Adrenal gland (tissue), 9 donors: ENCODE measurements at regions not wholly inside any gene's neighbourhood (a gene's known extent, or its start where the extent isn't known, plus 50 kb on each side); places are given as distances from the start of the nearest gene placed in this dataset.
A peak's percentile ranks its signal among the peaks of the same experiment; 100 is the strongest.

Source experiments
- DNase-seq, 7 donors: peaks; one replicate each; pipeline ENCODE4 v3.0.0-alpha.2; 2019 to 2020
- H3K27ac ChIP-seq, 5 donors: fragments of 200-600 bp; sonication (generic) in 4 of 5; 1 replicate in 3 of 5; 2 replicates in 2 of 5; pipeline versions ENCODE4 v1.5.1 to v1.8.0; 2016 to 2020; ENCODE audit warnings: mild to moderate bottlenecking in 1 of 5
- H3K27me3 ChIP-seq: fragments of 200-600 bp; 2 replicates; pipeline ENCODE4 v1.8.0; 2021
- H3K36me3 ChIP-seq, 2 donors: fragments of 200-600 bp; replicated peaks in 1 of 2; 1 replicate in 1 of 2; 2 replicates in 1 of 2; pipeline versions ENCODE4 v1.5.1 to v1.8.0; 2018 to 2022
- H3K4me1 ChIP-seq, 2 donors: fragments of 200-600 bp; replicated peaks in 1 of 2; 1 replicate in 1 of 2; 2 replicates in 1 of 2; pipeline versions ENCODE4 v1.5.1 to v1.8.0; 2018 to 2021
- H3K4me3 ChIP-seq, 4 donors: fragments of 200-600 bp; sonication (generic) in 3 of 4; one replicate each; pipeline ENCODE4 v1.5.1; 2016 to 2018
- H3K9me3 ChIP-seq, 3 donors: fragments of 200-600 bp; sonication (generic) in 1 of 3; replicated peaks in 1 of 3; 1 replicate in 2 of 3; 2 replicates in 1 of 3; pipeline versions ENCODE4 v1.5.1 to v1.8.0; 2016 to 2021
- POLR2A ChIP-seq, 2 donors: fragments of 450-650 bp; IDR thresholded peaks; one replicate each; pipeline ENCODE4 v1.6.1; 2017; ENCODE audit warnings: antibody characterized with exemption in 2 of 2, mild to moderate bottlenecking in 2 of 2, moderate library complexity in 1 of 2
- WGBS, 4 donors: extraction: QIAGEN DNeasy Blood & Tissue Kit in 2 of 4; methylation state at CpG; one replicate each; pipeline versions ENCODE4 v1.1.5 to v1.1.7; 2013 to 2017; 5-methylcytosine and 5-hydroxymethylcytosine counted together
- intact Hi-C, 2 donors: fragments of 100-400 bp; cut with DNase I; formaldehyde crosslinking; loops; one replicate each; pipeline versions ENCODE4 v1.14.1 to v1.15.0; 2022 to 2023
- TF ChIP-seq, protein P1 (sequence below), 6 experiments: fragments of 450-650 bp in 4 of 6; fragments of 200-600 bp in 2 of 6; sonication (generic) in 1 of 6; IDR thresholded peaks; 1 replicate in 5 of 6; 2 replicates in 1 of 6; pipeline versions ENCODE4 v1.5.1 to v1.8.0; 2016 to 2021; ENCODE audit warnings: antibody characterized with exemption in 6 of 6, mild to moderate bottlenecking in 2 of 6, moderate library complexity in 1 of 6
- donor health status: healthy with polysubstance abuse.
- donor health status: Bipolar disorder and iron deficiency.
- donor health status: DM: yes; HTN: yes; CAD: no.
- donor health status: DM: no; HTN: no; CAD: no.
- donor health status: DM: no; HTN: no; CAD: no.

GRCh38 chr14:100381395-100382105, 58.4 kb downstream of the SLC25A47 start:
- Histone ChIP-seq H3K9me3 (no peaks in the 10 kb centered on the region), H3K36me3 (no peaks in the 10 kb centered on the region), H3K27ac (no peak overlapping the region), H3K4me1 (peaks cover 5 to 36% of the 10 kb centered on the region in 2 donors), H3K4me3 (no peak overlapping the region), H3K27me3 (no peaks in the 10 kb centered on the region)
- intact Hi-C loops, result loop anchor here in 1 of 2 donors (5.0 to 10.0 kb wide), 3 partner anchors 79 to 523 kb away; partner anchors contain the start of gene RTL1
- TF ChIP-seq POLR2A (IDR thresholded peaks at IDR 0.05), result no peak
- TF ChIP-seq, protein P1, sequence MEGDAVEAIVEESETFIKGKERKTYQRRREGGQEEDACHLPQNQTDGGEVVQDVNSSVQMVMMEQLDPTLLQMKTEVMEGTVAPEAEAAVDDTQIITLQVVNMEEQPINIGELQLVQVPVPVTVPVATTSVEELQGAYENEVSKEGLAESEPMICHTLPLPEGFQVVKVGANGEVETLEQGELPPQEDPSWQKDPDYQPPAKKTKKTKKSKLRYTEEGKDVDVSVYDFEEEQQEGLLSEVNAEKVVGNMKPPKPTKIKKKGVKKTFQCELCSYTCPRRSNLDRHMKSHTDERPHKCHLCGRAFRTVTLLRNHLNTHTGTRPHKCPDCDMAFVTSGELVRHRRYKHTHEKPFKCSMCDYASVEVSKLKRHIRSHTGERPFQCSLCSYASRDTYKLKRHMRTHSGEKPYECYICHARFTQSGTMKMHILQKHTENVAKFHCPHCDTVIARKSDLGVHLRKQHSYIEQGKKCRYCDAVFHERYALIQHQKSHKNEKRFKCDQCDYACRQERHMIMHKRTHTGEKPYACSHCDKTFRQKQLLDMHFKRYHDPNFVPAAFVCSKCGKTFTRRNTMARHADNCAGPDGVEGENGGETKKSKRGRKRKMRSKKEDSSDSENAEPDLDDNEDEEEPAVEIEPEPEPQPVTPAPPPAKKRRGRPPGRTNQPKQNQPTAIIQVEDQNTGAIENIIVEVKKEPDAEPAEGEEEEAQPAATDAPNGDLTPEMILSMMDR (IDR thresholded peaks at IDR 0.05), result no peak
- WGBS, 4 donors, result 79 to 87% (median 83%) methylated on average over 10 to 11 of the region's 11 CpGs
- peak in 2 of 7 donors; percentile 19 to 47 for DNase-seq

- H3K4me3 ChIP-seq, result no peak overlapping the region
- H3K27ac ChIP-seq, result no peak overlapping the region
- peaks cover 0 to 31% of the 10 kb centered on the region in 2 donors for H3K4me1 ChIP-seq
- H3K9me3 ChIP-seq, result no peaks in the 10 kb centered on the region
- no peaks in the 10 kb centered on the region for H3K36me3 ChIP-seq
- peak in 1 of 7 donors; percentile 47 for DNase-seq
- 78 to 89% (median 82%) methylated on average over 3 to 7 of the region's 7 CpGs for WGBS, 4 donors
- TF ChIP-seq, protein P1 (IDR thresholded peaks at IDR 0.05), result no peak
- no peak for TF ChIP-seq POLR2A (IDR thresholded peaks at IDR 0.05)
- H3K27me3 ChIP-seq, result no peaks in the 10 kb centered on the region
- intact Hi-C loops, result loop anchor here in 1 of 2 donors (5.0 to 10.0 kb wide), 3 partner anchors 80 to 523 kb away; partner anchors contain the start of gene RTL1
Observed at GRCh38 chr14:100382106-100382455, 58.9 kb downstream of the SLC25A47 start.

DNA sequence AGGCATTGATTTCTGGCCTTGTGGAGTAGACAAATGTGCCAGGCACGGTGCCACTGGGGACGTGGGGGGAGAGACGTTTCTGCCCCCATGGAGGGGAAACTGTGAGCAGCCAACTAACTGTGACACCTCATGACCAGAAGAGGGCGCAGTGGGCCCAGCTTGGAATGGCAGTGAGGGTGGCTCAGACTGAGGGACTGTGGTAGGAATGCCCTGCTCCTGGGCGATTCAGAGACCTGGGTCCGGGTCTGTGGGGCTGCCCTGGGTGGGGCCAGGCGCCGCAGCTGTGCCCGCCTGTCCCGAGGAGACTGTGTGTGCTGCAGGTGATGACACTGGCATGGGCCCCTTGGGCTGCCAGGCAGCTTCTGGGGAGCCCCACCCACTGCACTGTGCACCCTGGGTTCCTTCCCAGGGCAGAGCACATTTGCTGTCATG, 60.6 kb downstream of the SLC25A47 start:
- WGBS, 4 donors, result 22 to 45% (median 29%) methylated on average over 6 to 10 of the region's 10 CpGs
- Histone ChIP-seq H3K4me3 (no peak overlapping the region), H3K9me3 (no peaks in the 10 kb centered on the region), H3K27ac (peak overlapping the region in 1 of 5 donors; percentile 70), H3K36me3 (no peaks in the 10 kb centered on the region), H3K4me1 (peaks cover 0 to 22% of the 10 kb centered on the region in 2 donors), H3K27me3 (no peaks in the 10 kb centered on the region)
- TF ChIP-seq, protein P1 (IDR thresholded peaks at IDR 0.05), result peak; percentile 75 to 89 (median 84)
- TF ChIP-seq POLR2A (IDR thresholded peaks at IDR 0.05), result no peak
- peak; percentile 64 to 88 (median 79) for DNase-seq
- intact Hi-C loops, result loop anchor here in 1 of 2 donors (5.0 to 10.0 kb wide), 3 partner anchors 81 to 521 kb away; partner anchors contain the start of gene RTL1

DNA sequence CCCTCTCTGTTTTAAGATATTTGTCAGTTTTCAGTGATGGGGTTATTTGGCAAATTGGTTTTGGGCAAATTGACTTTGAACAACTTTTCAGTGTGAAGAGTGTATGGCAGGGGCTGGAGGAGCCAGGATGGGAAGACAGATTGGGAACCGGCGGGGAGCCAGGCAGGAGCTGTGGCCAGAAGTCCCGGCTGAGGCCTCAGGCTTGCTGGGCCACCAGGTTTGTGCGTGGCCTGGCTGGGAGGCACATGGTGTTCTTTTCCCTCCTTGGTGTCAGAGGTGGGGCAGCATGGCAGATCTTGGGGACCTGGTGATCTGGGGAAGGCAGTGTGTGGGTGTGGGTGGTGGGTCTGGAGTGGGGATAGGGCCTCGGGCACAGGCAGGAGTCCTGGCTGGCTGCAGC, 61.1 kb downstream of the SLC25A47 start:
- intact Hi-C loops, result loop anchor here in 1 of 2 donors (5.0 to 10.0 kb wide), 3 partner anchors 82 to 521 kb away; partner anchors contain the start of gene RTL1
- peaks cover 0 to 27% of the 10 kb centered on the region in 2 donors for H3K4me1 ChIP-seq
- peak in 1 of 7 donors; percentile 65 for DNase-seq
- H3K9me3 ChIP-seq, result no peaks in the 10 kb centered on the region
- no peaks in the 10 kb centered on the region for H3K36me3 ChIP-seq
- no peak for TF ChIP-seq POLR2A (IDR thresholded peaks at IDR 0.05)
- TF ChIP-seq, protein P1 (IDR thresholded peaks at IDR 0.05), result no peak
- no peak overlapping the region for H3K4me3 ChIP-seq
- no peaks in the 10 kb centered on the region for H3K27me3 ChIP-seq
- peak overlapping the region in 1 of 5 donors; percentile 70 for H3K27ac ChIP-seq
- WGBS, 4 donors, result 67 to 91% (median 79%) methylated on average over 5 of the region's 5 CpGs
